Loucy (cell line): ENCODE measurements at regions not wholly inside any gene's neighbourhood (a gene's known extent, or its start where the extent isn't known, plus 50 kb on each side); places are given as distances from the start of the nearest gene placed in this dataset.

Source experiments
- H2AFZ ChIP-seq: fragments of 200-600 bp; sonication (generic); 2 replicates; pipeline ENCODE4 v1.6.0; 2016; ENCODE audit warnings: antibody characterized with exemption, mild to moderate bottlenecking, low read length, moderate library complexity
- H3F3A ChIP-seq: fragments of 200-600 bp; 2 replicates; pipeline ENCODE4 v1.6.0; 2016; ENCODE audit warnings: antibody characterized with exemption, low read depth, mild to moderate bottlenecking
- H3K27me3 ChIP-seq: fragments of 200-600 bp; sonication (generic); 2 replicates; pipeline ENCODE4 v1.6.1; 2014; ENCODE audit warnings: low read length, mild to moderate bottlenecking; ENCODE audit not compliant: insufficient read depth, poor library complexity, severe bottlenecking
- H3K36me3 ChIP-seq: fragments of 200-600 bp; sonication (generic); 2 replicates; pipeline ENCODE4 v1.6.1; 2016; ENCODE audit warnings: low read length; ENCODE audit not compliant: insufficient read depth
- H3K4me1 ChIP-seq: fragments of 200-600 bp; sonication (generic); 2 replicates; pipeline ENCODE4 v1.5.1; 2014; ENCODE audit warnings: low read length, mild to moderate bottlenecking; ENCODE audit not compliant: insufficient read depth, poor library complexity, severe bottlenecking
- H3K4me2 ChIP-seq: fragments of 200-600 bp; sonication (generic); 2 replicates; pipeline ENCODE4 v1.6.0; 2014; ENCODE audit warnings: antibody characterized with exemption, low read length, low read depth, mild to moderate bottlenecking; ENCODE audit not compliant: poor library complexity, severe bottlenecking
- H3K4me3 ChIP-seq: fragments of 200-600 bp; sonication (generic); 2 replicates; pipeline ENCODE4 v1.5.1; 2014; ENCODE audit warnings: low read length, mild to moderate bottlenecking, mixed read lengths; ENCODE audit not compliant: poor library complexity, severe bottlenecking
- H3K79me2 ChIP-seq: fragments of 200-600 bp; sonication (generic); 2 replicates; pipeline ENCODE4 v1.6.1; 2014; ENCODE audit warnings: low read length; ENCODE audit not compliant: insufficient read depth
- H3K9ac ChIP-seq: fragments of 200-600 bp; sonication (generic); 2 replicates; pipeline ENCODE4 v1.6.0; 2014; ENCODE audit warnings: mild to moderate bottlenecking, low read depth, low read length, moderate library complexity; ENCODE audit not compliant: poor library complexity, severe bottlenecking
- H3K9me2 ChIP-seq: fragments of 200-600 bp; sonication (generic); replicated peaks from 2 replicates; pipeline ENCODE4 v1.6.1; 2016; ENCODE audit warnings: low read depth, low read length, mixed read lengths
- H3K9me3 ChIP-seq: fragments of 200-600 bp; sonication (generic); 2 replicates; pipeline ENCODE4 v1.6.1; 2014; ENCODE audit warnings: mild to moderate bottlenecking, antibody characterized with exemption, low read length, low read depth; ENCODE audit not compliant: insufficient read depth
- H4K20me1 ChIP-seq: fragments of 200-600 bp; sonication (generic); 2 replicates; pipeline ENCODE4 v1.6.0; 2014; ENCODE audit warnings: antibody characterized with exemption, low read length, mild to moderate bottlenecking; ENCODE audit not compliant: insufficient read depth, poor library complexity, severe bottlenecking
- EZH2phosphoT487 ChIP-seq: fragments of 200-600 bp; IDR thresholded peaks from 2 replicates; pipeline ENCODE4 v1.6.1; 2018; ENCODE audit warnings: antibody characterized with exemption, mild to moderate bottlenecking, moderate library complexity, borderline replicate concordance
- TF ChIP-seq, protein P1 (sequence below): fragments of 200-600 bp; sonication (generic); conservative IDR thresholded peaks from 2 replicates; pipeline ENCODE4 v1.5.1; 2014; ENCODE audit warnings: mild to moderate bottlenecking, antibody characterized with exemption, low read length

DNA sequence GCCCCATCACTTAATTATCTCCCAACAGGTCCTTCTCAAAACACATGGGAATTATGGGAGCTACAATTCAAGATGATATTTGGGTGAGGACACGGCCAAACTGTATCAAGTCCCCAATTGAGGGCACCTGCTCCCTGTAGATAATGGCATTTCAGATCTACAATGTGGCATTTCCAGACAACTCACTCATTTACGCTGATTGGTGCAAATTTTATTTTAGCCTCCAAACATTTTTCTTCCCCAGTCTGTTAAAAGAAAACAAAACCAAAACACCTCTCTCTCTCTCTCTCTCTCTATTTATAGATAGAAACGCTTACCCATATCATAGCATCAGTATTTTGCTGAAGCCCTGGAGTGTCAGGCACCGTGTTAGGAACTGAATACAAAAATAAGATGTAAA, 148.7 kb upstream of the KLF6 start:
- H3K9me2 ChIP-seq, result no peaks in the 10 kb centered on the region
- no peaks in the 10 kb centered on the region for H4K20me1 ChIP-seq
- TF ChIP-seq, protein P1, sequence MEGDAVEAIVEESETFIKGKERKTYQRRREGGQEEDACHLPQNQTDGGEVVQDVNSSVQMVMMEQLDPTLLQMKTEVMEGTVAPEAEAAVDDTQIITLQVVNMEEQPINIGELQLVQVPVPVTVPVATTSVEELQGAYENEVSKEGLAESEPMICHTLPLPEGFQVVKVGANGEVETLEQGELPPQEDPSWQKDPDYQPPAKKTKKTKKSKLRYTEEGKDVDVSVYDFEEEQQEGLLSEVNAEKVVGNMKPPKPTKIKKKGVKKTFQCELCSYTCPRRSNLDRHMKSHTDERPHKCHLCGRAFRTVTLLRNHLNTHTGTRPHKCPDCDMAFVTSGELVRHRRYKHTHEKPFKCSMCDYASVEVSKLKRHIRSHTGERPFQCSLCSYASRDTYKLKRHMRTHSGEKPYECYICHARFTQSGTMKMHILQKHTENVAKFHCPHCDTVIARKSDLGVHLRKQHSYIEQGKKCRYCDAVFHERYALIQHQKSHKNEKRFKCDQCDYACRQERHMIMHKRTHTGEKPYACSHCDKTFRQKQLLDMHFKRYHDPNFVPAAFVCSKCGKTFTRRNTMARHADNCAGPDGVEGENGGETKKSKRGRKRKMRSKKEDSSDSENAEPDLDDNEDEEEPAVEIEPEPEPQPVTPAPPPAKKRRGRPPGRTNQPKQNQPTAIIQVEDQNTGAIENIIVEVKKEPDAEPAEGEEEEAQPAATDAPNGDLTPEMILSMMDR, result no peak
- TF ChIP-seq EZH2phosphoT487, result no peak
- no peaks in the 10 kb centered on the region for H3F3A ChIP-seq
- H3K27me3 ChIP-seq, result no peaks in the 10 kb centered on the region
- H3K4me1 ChIP-seq, result no peaks in the 10 kb centered on the region
- no peak overlapping the region for H2AFZ ChIP-seq
- no peak overlapping the region for H3K4me2 ChIP-seq
- H3K79me2 ChIP-seq, result no peaks in the 10 kb centered on the region
- H3K9ac ChIP-seq, result no peak overlapping the region
- H3K9me3 ChIP-seq, result no peaks in the 10 kb centered on the region
- H3K36me3 ChIP-seq, result no peaks in the 10 kb centered on the region
- H3K4me3 ChIP-seq, result no peak overlapping the region

DNA sequence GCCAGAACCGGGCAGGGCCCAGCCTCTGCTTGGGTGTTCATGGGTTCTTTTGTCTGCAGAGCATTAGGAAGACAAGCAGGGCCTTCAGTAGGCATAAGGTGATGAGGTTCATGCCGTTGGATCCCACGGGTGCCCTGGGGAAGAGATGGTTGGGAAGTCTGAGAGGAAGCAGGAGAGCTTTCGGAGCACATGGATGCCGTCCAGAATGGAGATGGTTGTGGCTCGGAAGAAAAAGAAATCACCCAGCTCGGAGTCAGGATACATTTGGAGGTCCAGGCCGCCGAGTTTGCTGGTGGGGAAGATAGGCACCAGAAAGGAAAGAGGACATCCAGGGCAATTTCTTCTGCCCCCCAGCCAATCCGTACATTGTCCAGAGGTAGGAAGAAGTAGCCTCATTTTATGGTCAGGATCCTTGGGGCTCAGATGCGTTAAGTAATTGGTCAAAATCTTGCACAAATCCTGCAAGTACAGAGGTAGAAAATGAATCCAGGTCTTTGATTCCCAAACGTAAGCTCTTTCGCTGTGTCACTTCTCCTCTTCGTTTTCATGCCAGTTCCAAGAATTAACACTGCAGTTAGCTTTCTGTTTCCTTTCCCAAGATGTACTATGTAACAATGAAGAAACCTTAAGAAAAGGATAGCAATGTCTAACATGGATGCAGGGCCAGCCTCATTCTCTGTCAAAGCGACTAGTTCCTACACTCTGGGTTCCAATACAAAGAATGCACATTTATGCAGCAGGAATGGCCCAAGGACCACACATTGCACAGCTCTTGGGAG, 147.8 kb upstream of the KLF6 start:
- H2AFZ ChIP-seq, result no peak overlapping the region
- TF ChIP-seq EZH2phosphoT487, result no peak
- TF ChIP-seq, protein P1, result no peak
- H3K27me3 ChIP-seq, result no peaks in the 10 kb centered on the region
- no peaks in the 10 kb centered on the region for H3K4me1 ChIP-seq
- H3K79me2 ChIP-seq, result no peaks in the 10 kb centered on the region
- no peaks in the 10 kb centered on the region for H3K9me3 ChIP-seq
- no peak overlapping the region for H3K4me3 ChIP-seq
- H3K4me2 ChIP-seq, result no peak overlapping the region
- H3K9me2 ChIP-seq, result no peaks in the 10 kb centered on the region
- H3F3A ChIP-seq, result no peaks in the 10 kb centered on the region
- H3K36me3 ChIP-seq, result no peaks in the 10 kb centered on the region
- H4K20me1 ChIP-seq, result no peaks in the 10 kb centered on the region
- H3K9ac ChIP-seq, result no peak overlapping the region

DNA sequence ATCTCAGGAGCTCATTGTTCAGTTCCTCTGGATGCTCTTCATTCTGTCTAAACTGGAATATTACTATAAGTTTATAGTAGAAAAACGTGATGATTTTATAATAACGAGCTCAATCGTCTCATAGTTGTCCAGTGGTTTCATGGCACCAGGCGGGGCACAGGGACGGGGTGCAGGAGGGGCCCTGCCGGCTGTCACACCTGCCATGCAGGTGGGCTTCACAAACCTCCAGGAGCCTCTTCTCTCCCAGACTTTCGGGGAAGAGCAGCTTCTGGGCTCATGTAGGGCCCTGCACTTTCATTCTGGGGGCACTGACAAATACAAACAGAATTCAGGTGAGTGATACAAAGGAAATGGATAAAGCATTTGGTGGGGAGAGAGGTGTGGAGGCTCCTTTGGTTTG, 146.9 kb upstream of the KLF6 start:
- no peak for TF ChIP-seq EZH2phosphoT487
- TF ChIP-seq, protein P1, result no peak
- no peaks in the 10 kb centered on the region for H4K20me1 ChIP-seq
- H3K9me2 ChIP-seq, result no peaks in the 10 kb centered on the region
- H3K79me2 ChIP-seq, result no peaks in the 10 kb centered on the region
- H3K4me2 ChIP-seq, result no peak overlapping the region
- no peaks in the 10 kb centered on the region for H3K9me3 ChIP-seq
- no peak overlapping the region for H3K4me3 ChIP-seq
- H3K27me3 ChIP-seq, result no peaks in the 10 kb centered on the region
- no peaks in the 10 kb centered on the region for H3F3A ChIP-seq
- H3K9ac ChIP-seq, result no peak overlapping the region
- H3K4me1 ChIP-seq, result no peaks in the 10 kb centered on the region
- H2AFZ ChIP-seq, result no peak overlapping the region
- H3K36me3 ChIP-seq, result no peaks in the 10 kb centered on the region
